Ascending aorta (tissue), 2 donors: ENCODE measurements at regions not wholly inside any gene's neighbourhood (a gene's known extent, or its start where the extent isn't known, plus 50 kb on each side); places are given as distances from the start of the nearest gene placed in this dataset.
"Not testable (repeated sequence)": the region's sequence is repeated elsewhere in the genome, so short reads cannot be mapped to it uniquely, and the experiment has no call there.

Source experiments
- DNase-seq, 2 donors: peaks; one replicate each; pipeline ENCODE4 v3.0.0-alpha.2; 2019; ENCODE audit warnings: low spot score in 2 of 2
- H3K27ac ChIP-seq, 2 donors: fragments of 200-600 bp; sonication (generic); one replicate each; pipeline ENCODE4 v1.5.1; 2016 to 2017; ENCODE audit warnings: mild to moderate bottlenecking in 1 of 2
- H3K27me3 ChIP-seq: fragments of 200-600 bp; sonication (generic); one replicate; pipeline ENCODE4 v1.5.1; 2017
- H3K36me3 ChIP-seq, 2 donors: fragments of 200-600 bp; sonication (generic); one replicate each; pipeline ENCODE4 v1.5.1; 2016
- H3K4me1 ChIP-seq, 2 donors: fragments of 200-600 bp; sonication (generic); one replicate each; pipeline ENCODE4 v1.5.1; 2016 to 2017; ENCODE audit warnings: mild to moderate bottlenecking in 1 of 2
- H3K4me3 ChIP-seq, 2 donors: fragments of 200-600 bp; sonication (generic); one replicate each; pipeline ENCODE4 v1.5.1; 2016 to 2017; ENCODE audit warnings: mild to moderate bottlenecking in 1 of 2
- H3K9me3 ChIP-seq, 2 donors: fragments of 200-600 bp; sonication (generic); one replicate each; pipeline ENCODE4 v1.5.1; 2016
- intact Hi-C: fragments of 100-400 bp; cut with DNase I; formaldehyde crosslinking; loops from one replicate; pipeline ENCODE4 v1.15.1; 2023
- TF ChIP-seq, protein P1 (sequence below), 3 experiments: fragments of 200-600 bp in 2 of 3; fragments of 450-650 bp in 1 of 3; sonication (generic) in 2 of 3; IDR thresholded peaks; one replicate each; pipeline ENCODE4 v1.5.1; 2016 to 2019; ENCODE audit warnings: antibody characterized with exemption in 3 of 3, mild to moderate bottlenecking in 1 of 3, moderate library complexity in 1 of 3

DNA sequence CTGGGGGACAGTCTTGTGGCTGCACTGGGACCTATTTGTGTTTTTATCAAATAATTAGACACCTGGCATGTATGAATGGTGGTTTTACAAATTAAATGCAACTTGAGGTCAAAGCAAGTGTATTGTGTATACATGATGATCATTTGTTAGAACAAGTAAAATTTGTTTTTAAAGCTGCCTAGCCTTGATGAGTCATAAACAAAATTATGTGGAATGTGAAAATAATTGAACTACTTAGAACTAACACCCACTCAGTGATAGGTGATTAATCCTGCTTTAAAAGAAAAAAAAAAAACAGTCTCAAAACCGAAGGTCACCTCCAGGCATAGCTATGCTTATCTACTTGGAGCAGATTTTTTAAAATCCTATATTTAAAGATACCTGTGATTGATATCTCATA lies 770.3 kb upstream of the SLITRK5 start:
- H3K27me3 ChIP-seq: no peaks in the 10 kb centered on the region
- intact Hi-C loops: no loop called here
- TF ChIP-seq, protein P1, sequence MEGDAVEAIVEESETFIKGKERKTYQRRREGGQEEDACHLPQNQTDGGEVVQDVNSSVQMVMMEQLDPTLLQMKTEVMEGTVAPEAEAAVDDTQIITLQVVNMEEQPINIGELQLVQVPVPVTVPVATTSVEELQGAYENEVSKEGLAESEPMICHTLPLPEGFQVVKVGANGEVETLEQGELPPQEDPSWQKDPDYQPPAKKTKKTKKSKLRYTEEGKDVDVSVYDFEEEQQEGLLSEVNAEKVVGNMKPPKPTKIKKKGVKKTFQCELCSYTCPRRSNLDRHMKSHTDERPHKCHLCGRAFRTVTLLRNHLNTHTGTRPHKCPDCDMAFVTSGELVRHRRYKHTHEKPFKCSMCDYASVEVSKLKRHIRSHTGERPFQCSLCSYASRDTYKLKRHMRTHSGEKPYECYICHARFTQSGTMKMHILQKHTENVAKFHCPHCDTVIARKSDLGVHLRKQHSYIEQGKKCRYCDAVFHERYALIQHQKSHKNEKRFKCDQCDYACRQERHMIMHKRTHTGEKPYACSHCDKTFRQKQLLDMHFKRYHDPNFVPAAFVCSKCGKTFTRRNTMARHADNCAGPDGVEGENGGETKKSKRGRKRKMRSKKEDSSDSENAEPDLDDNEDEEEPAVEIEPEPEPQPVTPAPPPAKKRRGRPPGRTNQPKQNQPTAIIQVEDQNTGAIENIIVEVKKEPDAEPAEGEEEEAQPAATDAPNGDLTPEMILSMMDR (IDR thresholded peaks at IDR 0.05): no peak

DNA sequence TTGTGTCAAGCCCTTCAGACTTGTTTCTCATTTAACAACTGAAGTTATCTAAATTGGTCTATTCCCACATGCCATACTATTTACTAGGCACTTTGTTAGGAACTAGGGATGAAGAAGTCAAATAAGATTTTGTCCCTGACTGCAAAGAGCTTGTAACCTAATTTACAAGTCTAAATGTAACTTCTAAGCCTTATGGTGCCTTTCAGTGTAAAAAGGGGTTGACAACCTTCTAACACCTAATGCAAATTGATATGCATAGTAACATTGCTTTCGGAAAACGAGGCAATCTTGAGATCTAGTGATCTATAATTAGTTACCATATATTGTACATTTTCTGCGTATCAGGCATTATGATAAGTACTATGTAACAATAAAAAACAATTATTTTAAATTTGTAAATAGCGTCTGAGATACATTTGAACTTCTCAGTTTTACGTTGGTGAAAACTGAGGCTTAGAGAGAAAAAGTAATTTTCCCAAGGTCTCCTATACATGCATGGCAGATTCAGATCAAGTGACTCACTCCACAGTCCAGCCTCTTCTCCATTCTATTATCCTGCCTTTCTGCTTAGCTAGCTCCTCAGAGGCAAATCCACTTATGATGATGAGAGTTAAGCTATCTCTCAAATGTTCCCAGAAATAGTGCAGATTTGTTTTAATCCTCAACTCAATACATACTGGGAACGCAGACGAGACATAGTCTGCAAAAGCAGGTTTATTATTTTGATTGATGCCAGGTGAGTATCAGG lies 764.9 kb upstream of the SLITRK5 start:
- TF ChIP-seq, protein P1 (IDR thresholded peaks at IDR 0.05): no peak

More for the DNA sequence above, 770.3 kb upstream of the SLITRK5 start:
- no peaks in the 10 kb centered on the region for H3K9me3 ChIP-seq
- DNase-seq: no peak
- H3K4me3 ChIP-seq: no peak overlapping the region
- no peak overlapping the region for H3K27ac ChIP-seq
- H3K36me3 ChIP-seq: no peaks in the 10 kb centered on the region
- no peaks in the 10 kb centered on the region for H3K4me1 ChIP-seq

DNA sequence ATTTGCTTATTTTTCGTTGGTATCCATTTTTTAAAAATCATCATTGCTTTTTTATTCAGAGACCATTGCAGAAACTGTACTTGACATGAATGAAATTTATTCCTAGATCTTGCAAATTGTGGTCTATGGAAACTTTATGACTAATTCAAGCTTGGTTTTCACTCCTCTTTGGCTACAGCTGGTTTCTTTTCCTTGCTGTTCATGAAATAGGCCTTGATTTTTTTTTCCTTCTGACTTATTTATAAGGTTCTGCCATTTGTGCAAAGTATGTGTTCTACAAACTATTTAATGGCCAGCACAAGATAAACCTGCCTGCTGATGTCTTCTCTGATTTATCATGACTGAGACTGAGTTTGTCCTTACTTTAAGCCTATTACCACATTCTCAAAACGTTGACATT lies 764.0 kb upstream of the SLITRK5 start:
- TF ChIP-seq, protein P1 (IDR thresholded peaks at IDR 0.05): no peak
- intact Hi-C loops: no loop called here
- no peak for DNase-seq
- no peaks in the 10 kb centered on the region for H3K9me3 ChIP-seq
- no peaks in the 10 kb centered on the region for H3K4me1 ChIP-seq
- no peaks in the 10 kb centered on the region for H3K36me3 ChIP-seq
- H3K27ac ChIP-seq: no peak overlapping the region
- H3K27me3 ChIP-seq: no peaks in the 10 kb centered on the region
- H3K4me3 ChIP-seq: no peak overlapping the region

More for the DNA sequence above, 764.9 kb upstream of the SLITRK5 start:
- no peak overlapping the region for H3K4me3 ChIP-seq
- H3K27ac ChIP-seq: no peak overlapping the region
- intact Hi-C loops: no loop called here
- H3K27me3 ChIP-seq: no peaks in the 10 kb centered on the region
- H3K9me3 ChIP-seq: no peaks in the 10 kb centered on the region
- DNase-seq: no peak
- no peaks in the 10 kb centered on the region for H3K4me1 ChIP-seq
- no peaks in the 10 kb centered on the region for H3K36me3 ChIP-seq

DNA sequence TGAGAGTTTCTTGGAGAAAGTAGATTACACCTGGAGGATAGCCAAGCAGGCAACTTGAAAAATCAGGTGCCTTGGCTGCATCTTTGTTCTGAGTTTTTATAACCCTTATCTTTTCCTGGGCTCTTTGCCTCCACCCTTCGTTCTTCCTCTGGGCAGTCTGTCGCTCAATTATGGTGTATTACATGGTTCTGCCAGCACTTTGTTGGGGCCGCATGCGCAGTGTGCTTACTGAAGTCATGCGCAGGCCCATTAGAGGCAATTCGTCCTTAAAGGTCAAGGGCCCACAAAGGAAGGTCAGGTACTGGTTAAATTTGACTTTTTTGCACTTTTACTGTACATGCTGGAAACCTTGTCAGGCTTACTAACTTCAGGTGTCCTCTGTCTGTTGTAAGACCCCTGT lies 761.9 kb upstream of the SLITRK5 start:
- Histone ChIP-seq H3K9me3 (no peaks in the 10 kb centered on the region), H3K4me1 (no peaks in the 10 kb centered on the region), H3K4me3 (no peak overlapping the region), H3K27ac (no peak overlapping the region), H3K36me3 (no peaks in the 10 kb centered on the region), H3K27me3 (no peaks in the 10 kb centered on the region)
- intact Hi-C loops: no loop called here
- no peak for DNase-seq
- TF ChIP-seq, protein P1 (IDR thresholded peaks at IDR 0.05): no peak

DNA sequence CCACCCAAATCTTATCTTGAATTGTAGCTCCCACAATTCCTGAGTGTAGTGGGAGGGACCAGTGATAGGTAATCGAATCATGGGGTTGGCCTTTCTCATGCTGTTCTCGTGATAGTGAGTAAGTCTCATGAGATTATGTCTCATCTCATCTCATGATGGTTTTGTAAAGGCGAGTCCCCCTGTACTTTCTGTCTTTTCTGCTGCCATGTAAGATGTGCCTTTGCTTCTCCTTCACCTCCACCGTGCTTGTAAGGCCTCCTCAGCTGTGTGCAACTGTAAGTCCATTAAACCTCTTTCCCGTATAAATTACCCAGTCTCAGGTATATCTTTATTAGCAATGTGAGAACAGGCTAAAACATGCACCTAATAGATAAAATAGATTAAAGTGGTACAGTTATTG lies 756.4 kb upstream of the SLITRK5 start:
- no peak for DNase-seq
- TF ChIP-seq, protein P1 (IDR thresholded peaks at IDR 0.05): no peak
- H3K9me3 ChIP-seq: no peaks in the 10 kb centered on the region

DNA sequence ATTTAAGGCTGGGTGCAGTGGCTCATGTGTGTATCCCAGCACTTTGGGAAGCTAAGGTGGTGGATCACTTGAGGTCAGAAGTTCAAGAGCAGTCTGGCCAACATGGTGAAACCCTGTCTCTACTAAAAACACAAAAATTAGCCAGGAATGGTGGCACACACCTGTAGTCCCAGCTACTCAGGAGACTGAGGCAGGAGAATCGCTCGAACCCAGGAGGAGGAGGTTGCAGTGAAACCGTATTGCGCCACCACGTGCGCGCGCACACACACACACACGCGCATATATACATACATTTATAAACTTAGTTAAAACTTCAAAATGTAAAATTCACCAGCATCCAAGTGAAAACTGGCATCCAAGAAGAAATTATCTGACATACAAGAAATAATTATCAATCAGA lies 753.7 kb upstream of the SLITRK5 start:
- intact Hi-C loops, H3K27ac ChIP-seq, H3K4me1 ChIP-seq: not testable (repeated sequence)

More for the DNA sequence above, 756.4 kb upstream of the SLITRK5 start:
- intact Hi-C loops: no loop called here
- no peak overlapping the region for H3K4me3 ChIP-seq
- H3K36me3 ChIP-seq: no peaks in the 10 kb centered on the region
- no peaks in the 10 kb centered on the region for H3K27me3 ChIP-seq
- H3K4me1 ChIP-seq: no peaks in the 10 kb centered on the region
- H3K27ac ChIP-seq: no peak overlapping the region

More for the DNA sequence above, 753.7 kb upstream of the SLITRK5 start:
- DNase-seq, H3K27me3 ChIP-seq, H3K4me3 ChIP-seq, H3K36me3 ChIP-seq, H3K9me3 ChIP-seq: not testable (repeated sequence)
